ENCODE measurements at regions not wholly inside any gene's neighbourhood (a gene's known extent, or its start where the extent isn't known, plus 50 kb on each side); places are given as distances from the start of the nearest gene placed in this dataset.

DNA sequence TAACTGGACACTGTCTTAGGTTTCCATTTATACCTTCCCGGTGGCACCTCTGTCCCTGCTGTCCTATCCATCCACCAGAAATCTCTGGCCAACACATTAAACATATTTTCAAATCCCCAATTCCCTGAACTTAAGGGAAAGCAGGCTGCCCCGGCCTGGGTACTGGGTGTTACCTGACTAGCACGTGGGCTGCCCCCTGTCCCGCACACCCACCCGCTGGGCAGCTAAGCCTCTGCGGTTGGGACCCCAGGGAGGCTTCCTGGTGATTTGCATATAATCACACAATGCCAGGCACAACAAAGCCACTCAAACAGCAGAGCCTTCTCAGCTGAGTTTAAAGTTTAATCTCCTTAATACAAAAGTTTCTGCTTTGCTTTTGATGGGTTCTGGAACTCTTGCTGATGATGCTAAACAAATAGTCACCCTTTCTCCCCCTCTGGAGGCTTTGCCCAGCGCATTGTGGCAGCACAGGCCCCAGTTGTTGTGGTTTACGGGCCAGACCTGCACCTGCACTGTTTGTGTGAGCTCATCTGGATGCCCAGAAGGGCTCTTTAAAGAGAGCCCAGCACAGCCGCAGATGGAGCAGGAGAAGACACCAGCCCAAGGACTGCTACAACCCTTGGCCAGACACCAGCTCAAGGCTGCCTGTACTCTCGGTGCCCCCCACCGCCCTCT, 59.9 kb upstream of the POU2AF1 start:
- TF ChIP-seq CEBPB (IDR thresholded peaks at IDR 0.05; ENCODE audit: borderline replicate concordance in 1 of 2, low read depth in 2 of 2, low read length in 2 of 2) (no peak), RAD21 (IDR thresholded peaks at IDR 0.05; ENCODE audit: insufficient read depth, low read depth, low read length) (no peak), EGR1 (IDR thresholded peaks at IDR 0.05; ENCODE audit: borderline replicate concordance in 1 of 2, low read depth in 2 of 2, low read length in 2 of 2) (no peak), MYC (IDR thresholded peaks at IDR 0.05; ENCODE audit: insufficient read depth, insufficient read length, insufficient replicate concordance, low read length, severe bottlenecking) (no peak), NRF1 (conservative IDR thresholded peaks at IDR 0.05; ENCODE audit: low read depth, low read length) (no peak), SIN3A (IDR thresholded peaks at IDR 0.05; ENCODE audit: low read depth, low read length) (no peak), SUZ12 (IDR thresholded peaks at IDR 0.05; ENCODE audit: unreplicated experiment) (no peak), HCFC1 (IDR thresholded peaks at IDR 0.05; ENCODE audit: low read length) (no peak), EZH2 (IDR thresholded peaks at IDR 0.05; ENCODE audit: borderline replicate concordance, control insufficient read depth, low read depth, low read length) (no peak), ZZZ3 (IDR thresholded peaks at IDR 0.05; ENCODE audit: control insufficient read depth, insufficient read length, low read depth) (no peak)
- TF ChIP-seq, protein P1, sequence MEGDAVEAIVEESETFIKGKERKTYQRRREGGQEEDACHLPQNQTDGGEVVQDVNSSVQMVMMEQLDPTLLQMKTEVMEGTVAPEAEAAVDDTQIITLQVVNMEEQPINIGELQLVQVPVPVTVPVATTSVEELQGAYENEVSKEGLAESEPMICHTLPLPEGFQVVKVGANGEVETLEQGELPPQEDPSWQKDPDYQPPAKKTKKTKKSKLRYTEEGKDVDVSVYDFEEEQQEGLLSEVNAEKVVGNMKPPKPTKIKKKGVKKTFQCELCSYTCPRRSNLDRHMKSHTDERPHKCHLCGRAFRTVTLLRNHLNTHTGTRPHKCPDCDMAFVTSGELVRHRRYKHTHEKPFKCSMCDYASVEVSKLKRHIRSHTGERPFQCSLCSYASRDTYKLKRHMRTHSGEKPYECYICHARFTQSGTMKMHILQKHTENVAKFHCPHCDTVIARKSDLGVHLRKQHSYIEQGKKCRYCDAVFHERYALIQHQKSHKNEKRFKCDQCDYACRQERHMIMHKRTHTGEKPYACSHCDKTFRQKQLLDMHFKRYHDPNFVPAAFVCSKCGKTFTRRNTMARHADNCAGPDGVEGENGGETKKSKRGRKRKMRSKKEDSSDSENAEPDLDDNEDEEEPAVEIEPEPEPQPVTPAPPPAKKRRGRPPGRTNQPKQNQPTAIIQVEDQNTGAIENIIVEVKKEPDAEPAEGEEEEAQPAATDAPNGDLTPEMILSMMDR (IDR thresholded peaks at IDR 0.05 in 2 of 3, conservative IDR thresholded peaks at IDR 0.05 in 1 of 3; ENCODE audit: control insufficient read depth in 2 of 3, extremely low read depth in 1 of 3, insufficient read depth in 1 of 3, low read depth in 3 of 3, low read length in 3 of 3) = no peak
- TF ChIP-seq, protein P2, sequence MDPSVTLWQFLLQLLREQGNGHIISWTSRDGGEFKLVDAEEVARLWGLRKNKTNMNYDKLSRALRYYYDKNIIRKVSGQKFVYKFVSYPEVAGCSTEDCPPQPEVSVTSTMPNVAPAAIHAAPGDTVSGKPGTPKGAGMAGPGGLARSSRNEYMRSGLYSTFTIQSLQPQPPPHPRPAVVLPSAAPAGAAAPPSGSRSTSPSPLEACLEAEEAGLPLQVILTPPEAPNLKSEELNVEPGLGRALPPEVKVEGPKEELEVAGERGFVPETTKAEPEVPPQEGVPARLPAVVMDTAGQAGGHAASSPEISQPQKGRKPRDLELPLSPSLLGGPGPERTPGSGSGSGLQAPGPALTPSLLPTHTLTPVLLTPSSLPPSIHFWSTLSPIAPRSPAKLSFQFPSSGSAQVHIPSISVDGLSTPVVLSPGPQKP (IDR thresholded peaks at IDR 0.05; ENCODE audit: low read depth, low read length) = no peak
- TF ChIP-seq, protein P3, sequence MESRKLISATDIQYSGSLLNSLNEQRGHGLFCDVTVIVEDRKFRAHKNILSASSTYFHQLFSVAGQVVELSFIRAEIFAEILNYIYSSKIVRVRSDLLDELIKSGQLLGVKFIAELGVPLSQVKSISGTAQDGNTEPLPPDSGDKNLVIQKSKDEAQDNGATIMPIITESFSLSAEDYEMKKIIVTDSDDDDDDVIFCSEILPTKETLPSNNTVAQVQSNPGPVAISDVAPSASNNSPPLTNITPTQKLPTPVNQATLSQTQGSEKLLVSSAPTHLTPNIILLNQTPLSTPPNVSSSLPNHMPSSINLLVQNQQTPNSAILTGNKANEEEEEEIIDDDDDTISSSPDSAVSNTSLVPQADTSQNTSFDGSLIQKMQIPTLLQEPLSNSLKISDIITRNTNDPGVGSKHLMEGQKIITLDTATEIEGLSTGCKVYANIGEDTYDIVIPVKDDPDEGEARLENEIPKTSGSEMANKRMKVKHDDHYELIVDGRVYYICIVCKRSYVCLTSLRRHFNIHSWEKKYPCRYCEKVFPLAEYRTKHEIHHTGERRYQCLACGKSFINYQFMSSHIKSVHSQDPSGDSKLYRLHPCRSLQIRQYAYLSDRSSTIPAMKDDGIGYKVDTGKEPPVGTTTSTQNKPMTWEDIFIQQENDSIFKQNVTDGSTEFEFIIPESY (IDR thresholded peaks at IDR 0.05) = no peak
